ENCODE measurements at regions not wholly inside any gene's neighbourhood (a gene's known extent, or its start where the extent isn't known, plus 50 kb on each side); places are given as distances from the start of the nearest gene placed in this dataset.

DNA sequence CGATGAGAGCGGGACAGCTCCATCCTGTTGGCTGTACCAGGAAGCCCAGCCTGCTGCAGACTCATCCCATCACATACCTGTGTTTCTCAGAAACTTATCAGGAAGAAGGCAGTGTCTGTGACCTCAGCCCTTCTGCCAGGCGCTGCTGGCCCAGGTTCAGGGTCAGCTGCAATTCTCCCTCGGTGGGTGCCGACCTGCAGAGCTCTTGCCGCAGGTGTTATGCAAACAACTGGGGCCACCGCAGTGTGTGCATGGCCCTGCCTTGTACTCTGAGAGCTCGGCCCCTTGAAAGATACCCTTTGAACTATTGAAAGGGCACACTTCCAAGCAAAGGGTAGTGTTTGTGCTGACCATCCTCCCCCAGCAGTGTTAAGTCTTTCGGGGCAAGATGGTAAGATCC, 322.2 kb upstream of the DIO3 start:
- POLR2A ChIA-PET = no interaction called here
- Histone ChIP-seq H3K36me3 (replicated peaks in 1 of 2; ENCODE audit: control insufficient read depth in 1 of 2, insufficient read depth in 2 of 2, low read length in 1 of 2) (no peaks in the 10 kb centered on the region), H3K27ac (ENCODE audit: low read depth in 2 of 2, low read length in 1 of 2) (no peak overlapping the region), H3K4me2 (no peak overlapping the region), H3K4me1 (ENCODE audit: control insufficient read depth in 1 of 2, insufficient read depth in 2 of 2, low read depth in 1 of 2, low read length in 1 of 2) (peaks cover 0 to 20% of the 10 kb centered on the region in 2 experiments; a peak in 1 of 4 replicates), H4K20me1 (ENCODE audit: insufficient read depth) (no peaks in the 10 kb centered on the region), H3K9me2 (no peaks in the 10 kb centered on the region), H3K27me3 (ENCODE audit: insufficient read depth) (no peaks in the 10 kb centered on the region), H2AFZ (ENCODE audit: low read depth) (no peak overlapping the region), H3K9ac (no peak overlapping the region), H3K9me3 (no peaks in the 10 kb centered on the region), H3K79me2 (ENCODE audit: insufficient read depth) (no peaks in the 10 kb centered on the region), H3K4me3 (ENCODE audit: low read depth in 2 of 2, low read length in 1 of 2) (no peak overlapping the region), H3F3A (replicated peaks; ENCODE audit: insufficient read depth) (no peaks in the 10 kb centered on the region)
- CTCF ChIA-PET = interaction anchor here (0.9 to 6.0 kb wide), 6 partner anchors 25 to 854 kb away, joined by 3 to 42 read pairs (median 4); no protein-coding TSS in a partner anchor
- 62% methylated on average over 5 of the region's 9 CpGs for WGBS (ENCODE audit: low lambda C conversion rate)
- DNase-seq = no peak
- TF ChIP-seq, protein P1, sequence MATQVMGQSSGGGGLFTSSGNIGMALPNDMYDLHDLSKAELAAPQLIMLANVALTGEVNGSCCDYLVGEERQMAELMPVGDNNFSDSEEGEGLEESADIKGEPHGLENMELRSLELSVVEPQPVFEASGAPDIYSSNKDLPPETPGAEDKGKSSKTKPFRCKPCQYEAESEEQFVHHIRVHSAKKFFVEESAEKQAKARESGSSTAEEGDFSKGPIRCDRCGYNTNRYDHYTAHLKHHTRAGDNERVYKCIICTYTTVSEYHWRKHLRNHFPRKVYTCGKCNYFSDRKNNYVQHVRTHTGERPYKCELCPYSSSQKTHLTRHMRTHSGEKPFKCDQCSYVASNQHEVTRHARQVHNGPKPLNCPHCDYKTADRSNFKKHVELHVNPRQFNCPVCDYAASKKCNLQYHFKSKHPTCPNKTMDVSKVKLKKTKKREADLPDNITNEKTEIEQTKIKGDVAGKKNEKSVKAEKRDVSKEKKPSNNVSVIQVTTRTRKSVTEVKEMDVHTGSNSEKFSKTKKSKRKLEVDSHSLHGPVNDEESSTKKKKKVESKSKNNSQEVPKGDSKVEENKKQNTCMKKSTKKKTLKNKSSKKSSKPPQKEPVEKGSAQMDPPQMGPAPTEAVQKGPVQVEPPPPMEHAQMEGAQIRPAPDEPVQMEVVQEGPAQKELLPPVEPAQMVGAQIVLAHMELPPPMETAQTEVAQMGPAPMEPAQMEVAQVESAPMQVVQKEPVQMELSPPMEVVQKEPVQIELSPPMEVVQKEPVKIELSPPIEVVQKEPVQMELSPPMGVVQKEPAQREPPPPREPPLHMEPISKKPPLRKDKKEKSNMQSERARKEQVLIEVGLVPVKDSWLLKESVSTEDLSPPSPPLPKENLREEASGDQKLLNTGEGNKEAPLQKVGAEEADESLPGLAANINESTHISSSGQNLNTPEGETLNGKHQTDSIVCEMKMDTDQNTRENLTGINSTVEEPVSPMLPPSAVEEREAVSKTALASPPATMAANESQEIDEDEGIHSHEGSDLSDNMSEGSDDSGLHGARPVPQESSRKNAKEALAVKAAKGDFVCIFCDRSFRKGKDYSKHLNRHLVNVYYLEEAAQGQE (IDR thresholded peaks at IDR 0.05; ENCODE audit: low read depth, low read length) = no peak
- TF ChIP-seq GABPA (IDR thresholded peaks at IDR 0.05; ENCODE audit: low read depth) = no peak
- no peak for TF ChIP-seq MXI1 (IDR thresholded peaks at IDR 0.05; ENCODE audit: low read depth, low read length)
- no peak for TF ChIP-seq TCF12 (IDR thresholded peaks at IDR 0.05)
- TF ChIP-seq RCOR1 (IDR thresholded peaks at IDR 0.05; ENCODE audit: low read length) = no peak
- no peak for TF ChIP-seq JUND (IDR thresholded peaks at IDR 0.05)
- no peak for TF ChIP-seq EP300 (IDR thresholded peaks at IDR 0.05; ENCODE audit: borderline replicate concordance in 1 of 2, low read depth in 1 of 2, low read length in 1 of 2)
- no peak for TF ChIP-seq NRF1 (IDR thresholded peaks at IDR 0.05; ENCODE audit: low read depth, low read length)
- TF ChIP-seq, protein P2, sequence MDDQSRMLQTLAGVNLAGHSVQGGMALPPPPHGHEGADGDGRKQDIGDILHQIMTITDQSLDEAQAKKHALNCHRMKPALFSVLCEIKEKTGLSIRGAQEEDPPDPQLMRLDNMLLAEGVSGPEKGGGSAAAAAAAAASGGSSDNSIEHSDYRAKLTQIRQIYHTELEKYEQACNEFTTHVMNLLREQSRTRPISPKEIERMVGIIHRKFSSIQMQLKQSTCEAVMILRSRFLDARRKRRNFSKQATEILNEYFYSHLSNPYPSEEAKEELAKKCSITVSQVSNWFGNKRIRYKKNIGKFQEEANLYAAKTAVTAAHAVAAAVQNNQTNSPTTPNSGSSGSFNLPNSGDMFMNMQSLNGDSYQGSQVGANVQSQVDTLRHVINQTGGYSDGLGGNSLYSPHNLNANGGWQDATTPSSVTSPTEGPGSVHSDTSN (IDR thresholded peaks at IDR 0.05) = no peak
- no peak for TF ChIP-seq POLR2AphosphoS5 (IDR thresholded peaks at IDR 0.05; ENCODE audit: low read depth, low read length)
- no peak for TF ChIP-seq RFX5 (IDR thresholded peaks at IDR 0.05; ENCODE audit: low read length)
- TF ChIP-seq RAD21 (IDR thresholded peaks at IDR 0.05; ENCODE audit: low read length) = no peak
- TF ChIP-seq SMC3 (IDR thresholded peaks at IDR 0.05; ENCODE audit: low read depth, low read length) = no peak

DNA sequence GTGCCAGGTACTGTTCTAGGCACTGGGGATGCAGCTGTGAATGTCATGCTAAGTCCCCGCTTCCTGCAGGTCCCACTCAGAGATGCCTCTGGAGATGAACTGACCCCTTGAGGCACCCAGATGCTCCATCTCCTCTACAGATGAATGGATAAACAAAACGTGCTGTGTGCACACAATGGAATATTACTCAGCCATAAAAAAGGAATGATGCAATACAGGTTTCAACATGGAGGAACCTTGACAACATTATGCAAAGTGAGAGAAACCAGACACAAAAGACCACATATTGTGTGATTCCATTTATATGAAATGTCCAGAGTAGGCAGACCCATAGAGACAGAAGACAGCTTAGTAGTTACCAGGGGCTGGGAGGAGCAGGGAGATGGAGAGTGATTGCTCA, 320.1 kb upstream of the DIO3 start:
- Histone ChIP-seq H3K27me3 (ENCODE audit: insufficient read depth) (no peaks in the 10 kb centered on the region), H3K4me2 (no peak overlapping the region), H3K9ac (no peak overlapping the region), H3K79me2 (ENCODE audit: insufficient read depth) (no peaks in the 10 kb centered on the region), H3K9me2 (no peaks in the 10 kb centered on the region), H3K27ac (ENCODE audit: low read depth in 2 of 2, low read length in 1 of 2) (no peak overlapping the region), H2AFZ (ENCODE audit: low read depth) (no peak overlapping the region), H3K9me3 (no peaks in the 10 kb centered on the region), H3K36me3 (replicated peaks in 1 of 2; ENCODE audit: control insufficient read depth in 1 of 2, insufficient read depth in 2 of 2, low read length in 1 of 2) (no peaks in the 10 kb centered on the region), H3K4me3 (ENCODE audit: low read depth in 2 of 2, low read length in 1 of 2) (no peak overlapping the region), H3F3A (replicated peaks; ENCODE audit: insufficient read depth) (no peaks in the 10 kb centered on the region), H4K20me1 (ENCODE audit: insufficient read depth) (no peaks in the 10 kb centered on the region), H3K4me1 (ENCODE audit: control insufficient read depth in 1 of 2, insufficient read depth in 2 of 2, low read depth in 1 of 2, low read length in 1 of 2) (peaks cover 0 to 8% of the 10 kb centered on the region in 2 experiments; a peak in 1 of 4 replicates)
- no peak for DNase-seq
- POLR2A ChIA-PET = no interaction called here
- TF ChIP-seq TCF12 (IDR thresholded peaks at IDR 0.05) (no peak), SIN3A (IDR thresholded peaks at IDR 0.05; ENCODE audit: borderline replicate concordance, low read depth, low read length) (no peak), NRF1 (IDR thresholded peaks at IDR 0.05; ENCODE audit: low read depth, low read length) (no peak), EZH2phosphoT487 (IDR thresholded peaks at IDR 0.05; ENCODE audit: borderline replicate concordance, low read depth) (no peak), TAF1 (IDR thresholded peaks at IDR 0.05; ENCODE audit: borderline replicate concordance, low read depth, low read length) (no peak), TEAD4 (IDR thresholded peaks at IDR 0.05; ENCODE audit: borderline replicate concordance, insufficient read depth) (no peak), FOXJ3 (CRISPR knock-in tag; IDR thresholded peaks at IDR 0.05) (no peak)
- whole genome bisulfite sequencing (ENCODE audit: low lambda C conversion rate) = 47% methylated on average over 2 of the region's 2 CpGs
- CTCF ChIA-PET = interaction anchor here (0.6 to 1.0 kb wide), 2 partner anchors 275 to 435 kb away, joined by 3 read pairs; no protein-coding TSS in a partner anchor

All from SK-N-SH (cell line).